Central memory CD8-positive, alpha-beta T cell (primary cell): ENCODE measurements at regions not wholly inside any gene's neighbourhood (a gene's known extent, or its start where the extent isn't known, plus 50 kb on each side); places are given as distances from the start of the nearest gene placed in this dataset.
A peak's percentile ranks its signal among the peaks of the same experiment; 100 is the strongest.

Experiments
- ATAC-seq: fragments of 150-1000 bp; cut with Tn5 transposase; replicated peaks from 2 replicates; pipeline ENCODE4 v1.10.0; 2022; ENCODE audit warnings: mild to moderate bottlenecking, moderate FRiP score, moderate number of reproducible peaks; ENCODE audit not compliant: poor library complexity, severe bottlenecking; ENCODE audit errors: extremely low read depth
- DNase-seq, 2 donors: peaks; one replicate each; pipeline ENCODE4 v3.0.0; 2021; ENCODE audit warnings: low spot score in 2 of 2
- H3K27ac Mint-ChIP-seq: one replicate; pipeline ENCODE4 v1.8.0; 2022; ENCODE audit warnings: low read depth, mild to moderate bottlenecking, moderate library complexity, mixed read lengths
- H3K27me3 Mint-ChIP-seq: one replicate; pipeline ENCODE4 v1.8.0; 2022; ENCODE audit warnings: mixed read lengths
- H3K36me3 Mint-ChIP-seq: one replicate; pipeline ENCODE4 v1.8.0; 2022; ENCODE audit warnings: mild to moderate bottlenecking, moderate library complexity, mixed read lengths; ENCODE audit not compliant: insufficient read depth
- H3K4me1 Mint-ChIP-seq: one replicate; pipeline ENCODE4 v1.8.0; 2022; ENCODE audit warnings: mixed read lengths
- H3K4me3 Mint-ChIP-seq: one replicate; pipeline ENCODE4 v1.8.0; 2022; ENCODE audit warnings: mild to moderate bottlenecking, moderate library complexity, mixed read lengths
- H3K9me3 Mint-ChIP-seq: one replicate; pipeline ENCODE4 v1.8.0; 2022; ENCODE audit warnings: mixed read lengths

- no peaks in the 10 kb centered on the region for H3K4me1 Mint-ChIP-seq
- H3K4me3 Mint-ChIP-seq: no peak overlapping the region
- H3K9me3 Mint-ChIP-seq: no peaks in the 10 kb centered on the region
- H3K36me3 Mint-ChIP-seq: no peaks in the 10 kb centered on the region
- no peak for DNase-seq
- H3K27me3 Mint-ChIP-seq: peaks cover 88% of the 10 kb centered on the region
- no peak overlapping the region for H3K27ac Mint-ChIP-seq
- ATAC-seq: no peak
Measured at GRCh38 chr1:244106837-244107493, 55.9 kb downstream of the ZBTB18 start.

GRCh38 chr1:244111027-244111426, 59.9 kb downstream of the ZBTB18 start:
- H3K36me3 Mint-ChIP-seq: no peaks in the 10 kb centered on the region
- DNase-seq: no peak
- H3K9me3 Mint-ChIP-seq: no peaks in the 10 kb centered on the region
- H3K4me1 Mint-ChIP-seq: no peaks in the 10 kb centered on the region
- peaks cover 60% of the 10 kb centered on the region for H3K27me3 Mint-ChIP-seq
- no peak overlapping the region for H3K27ac Mint-ChIP-seq
- ATAC-seq: no peak
- H3K4me3 Mint-ChIP-seq: no peak overlapping the region

GRCh38 chr1:244112041-244112440, 61.0 kb downstream of the ZBTB18 start:
- H3K27me3 Mint-ChIP-seq: peaks cover 58% of the 10 kb centered on the region

GRCh38 chr1:244112636-244113035, 61.6 kb downstream of the ZBTB18 start:
- ATAC-seq (no peak), DNase-seq (no peak)
- Mint-ChIP-seq H3K36me3 (no peaks in the 10 kb centered on the region), H3K4me1 (no peaks in the 10 kb centered on the region), H3K27ac (no peak overlapping the region), H3K27me3 (peaks cover 58% of the 10 kb centered on the region), H3K9me3 (no peaks in the 10 kb centered on the region), H3K4me3 (no peak overlapping the region)

More at GRCh38 chr1:244112041-244112440, 61.0 kb downstream of the ZBTB18 start:
- no peaks in the 10 kb centered on the region for H3K4me1 Mint-ChIP-seq
- DNase-seq (no peak), ATAC-seq (no peak)
- no peaks in the 10 kb centered on the region for H3K36me3 Mint-ChIP-seq
- H3K9me3 Mint-ChIP-seq: no peaks in the 10 kb centered on the region
- no peak overlapping the region for H3K4me3 Mint-ChIP-seq
- H3K27ac Mint-ChIP-seq: no peak overlapping the region

GRCh38 chr1:244113532-244114320, 62.6 kb downstream of the ZBTB18 start:
- Mint-ChIP-seq H3K9me3 (no peaks in the 10 kb centered on the region), H3K36me3 (no peaks in the 10 kb centered on the region), H3K4me1 (no peaks in the 10 kb centered on the region), H3K4me3 (no peak overlapping the region), H3K27me3 (peaks cover 65% of the 10 kb centered on the region), H3K27ac (no peak overlapping the region)
- no peak for ATAC-seq
- no peak for DNase-seq

GRCh38 chr1:244114892-244115291, 63.8 kb downstream of the ZBTB18 start:
- DNase-seq (no peak), ATAC-seq (no peak)
- Mint-ChIP-seq H3K27ac (no peak overlapping the region), H3K9me3 (no peaks in the 10 kb centered on the region), H3K27me3 (peaks cover 65% of the 10 kb centered on the region), H3K4me3 (no peak overlapping the region), H3K4me1 (no peaks in the 10 kb centered on the region), H3K36me3 (no peaks in the 10 kb centered on the region)

GRCh38 chr1:244116946-244117345, 65.9 kb downstream of the ZBTB18 start:
- no peak for DNase-seq
- H3K27me3 Mint-ChIP-seq: peaks cover 58% of the 10 kb centered on the region
- no peaks in the 10 kb centered on the region for H3K9me3 Mint-ChIP-seq
- H3K27ac Mint-ChIP-seq: no peak overlapping the region
- ATAC-seq: no peak
- no peaks in the 10 kb centered on the region for H3K36me3 Mint-ChIP-seq
- no peak overlapping the region for H3K4me3 Mint-ChIP-seq
- H3K4me1 Mint-ChIP-seq: no peaks in the 10 kb centered on the region

GRCh38 chr1:244118109-244118761, 67.2 kb downstream of the ZBTB18 start:
- DNase-seq: no peak
- Mint-ChIP-seq H3K27me3 (peaks cover 62% of the 10 kb centered on the region), H3K4me3 (no peak overlapping the region), H3K9me3 (no peaks in the 10 kb centered on the region), H3K36me3 (no peaks in the 10 kb centered on the region), H3K27ac (no peak overlapping the region), H3K4me1 (no peaks in the 10 kb centered on the region)
- no peak for ATAC-seq

- Mint-ChIP-seq H3K4me1 (peaks cover 13% of the 10 kb centered on the region), H3K36me3 (no peaks in the 10 kb centered on the region)
Measured at GRCh38 chr1:244128591-244129383, 77.7 kb downstream of the ZBTB18 start.

GRCh38 chr1:244137276-244137675, 86.2 kb downstream of the ZBTB18 start:
- H3K4me1 Mint-ChIP-seq: peaks cover 9% of the 10 kb centered on the region
- H3K27ac Mint-ChIP-seq: no peak overlapping the region
- H3K36me3 Mint-ChIP-seq: no peaks in the 10 kb centered on the region
- ATAC-seq: no peak
- peak overlapping the region; percentile 21 for H3K4me3 Mint-ChIP-seq
- H3K9me3 Mint-ChIP-seq: no peaks in the 10 kb centered on the region
- no peak for DNase-seq
- H3K27me3 Mint-ChIP-seq: peaks cover 62% of the 10 kb centered on the region

More at GRCh38 chr1:244128591-244129383, 77.7 kb downstream of the ZBTB18 start:
- Mint-ChIP-seq H3K27me3 (peaks cover 42% of the 10 kb centered on the region), H3K27ac (no peak overlapping the region), H3K9me3 (no peaks in the 10 kb centered on the region), H3K4me3 (no peak overlapping the region)
- ATAC-seq (no peak), DNase-seq (no peak)

GRCh38 chr1:244137725-244138124, 86.6 kb downstream of the ZBTB18 start:
- H3K4me1 Mint-ChIP-seq: peaks cover 9% of the 10 kb centered on the region
- DNase-seq (no peak), ATAC-seq (no peak)
- H3K36me3 Mint-ChIP-seq: no peaks in the 10 kb centered on the region
- H3K27me3 Mint-ChIP-seq: peaks cover 58% of the 10 kb centered on the region
- H3K4me3 Mint-ChIP-seq: peak overlapping the region; percentile 21
- H3K27ac Mint-ChIP-seq: no peak overlapping the region
- H3K9me3 Mint-ChIP-seq: no peaks in the 10 kb centered on the region

GRCh38 chr1:244138399-244138798, 87.3 kb downstream of the ZBTB18 start:
- peaks cover 9% of the 10 kb centered on the region for H3K4me1 Mint-ChIP-seq
- no peaks in the 10 kb centered on the region for H3K9me3 Mint-ChIP-seq
- no peak overlapping the region for H3K27ac Mint-ChIP-seq
- H3K27me3 Mint-ChIP-seq: peaks cover 54% of the 10 kb centered on the region
- no peaks in the 10 kb centered on the region for H3K36me3 Mint-ChIP-seq
- no peak for ATAC-seq
- no peak for DNase-seq
- H3K4me3 Mint-ChIP-seq: no peak overlapping the region
